H1 (cell line): ENCODE measurements at regions not wholly inside any gene's neighbourhood (a gene's known extent, or its start where the extent isn't known, plus 50 kb on each side); places are given as distances from the start of the nearest gene placed in this dataset.

ENCODE experiments used
- CTCF ChIA-PET: fragments of 300-600 bp; sonication (Branson Sonifier 250); formaldehyde crosslinking; loops from one replicate; lab custom pipeline; 2021; ENCODE audit not compliant: partially characterized antibody; lab: Charles Lee
- POLR2A ChIA-PET: fragments of 300-600 bp; sonication (Branson Sonifier 250); formaldehyde crosslinking; loops from one replicate; lab custom pipeline; 2021; ENCODE audit warnings: inconsistent platforms; ENCODE audit not compliant: partially characterized antibody; lab: Charles Lee
- DNase-seq, 2 experiments: peaks; one replicate each; pipeline versions ENCODE4 v3.0.0 to v3.0.0-alpha.2; 2010 to 2022; ENCODE audit warnings: low spot score in 2 of 2, low read depth in 1 of 2, mixed read lengths in 1 of 2
- FAIRE-seq: peaks from 2 replicates; lab custom pipeline; 2011; peaks lifted over from hg19 to GRCh38; lab: Jason Lieb, UNC
- H2AFZ ChIP-seq: 2 replicates; pipeline ENCODE4 v1.8.1; 2012; ENCODE audit warnings: low read length, inconsistent platforms
- H2AK5ac ChIP-seq: 2 replicates; pipeline ENCODE4 v1.6.1; 2013; ENCODE audit warnings: low read depth, low read length
- H2BK120ac ChIP-seq: replicated peaks from 2 replicates; pipeline ENCODE3; 2013; ENCODE audit warnings: low read depth, low read length, inconsistent platforms
- H2BK12ac ChIP-seq: 2 replicates; pipeline ENCODE4 v1.6.1; 2013; ENCODE audit warnings: low read depth, low read length
- H2BK15ac ChIP-seq: 2 replicates; pipeline ENCODE4 v1.6.1; 2013; ENCODE audit warnings: low read length
- H2BK20ac ChIP-seq: 2 replicates; pipeline ENCODE4 v1.6.1; 2013; ENCODE audit warnings: low read length
- H2BK5ac ChIP-seq: 2 replicates; pipeline ENCODE4 v1.6.1; 2013; ENCODE audit warnings: low read depth, low read length
- H3K14ac ChIP-seq: 2 replicates; pipeline ENCODE4 v1.6.1; 2013; ENCODE audit warnings: inconsistent platforms; ENCODE audit not compliant: insufficient read length
- H3K18ac ChIP-seq: 2 replicates; pipeline ENCODE4 v1.6.1; 2013; ENCODE audit warnings: low read length; ENCODE audit errors: extremely low read depth
- H3K23ac ChIP-seq: 2 replicates; pipeline ENCODE4 v1.6.1; 2013; ENCODE audit warnings: inconsistent platforms; ENCODE audit not compliant: insufficient read length
- H3K23me2 ChIP-seq: 2 replicates; pipeline ENCODE4 v1.6.1; 2013; ENCODE audit warnings: low read depth, low read length
- H3K27ac ChIP-seq: 2 replicates; pipeline ENCODE4 v1.6.1; 2011; ENCODE audit warnings: low read depth, low read length, inconsistent platforms
- H3K27me3 ChIP-seq, 4 experiments: replicated peaks in 1 of 4; 1 replicate in 1 of 4; 2 replicates in 3 of 4; pipeline versions ENCODE4 v1.6.1 to v1.8.1; 2011 to 2013; ENCODE audit warnings: low read length in 3 of 4, mild to moderate bottlenecking in 3 of 4, inconsistent platforms in 2 of 4, mixed read lengths in 2 of 4, moderate library complexity in 1 of 4; ENCODE audit not compliant: control insufficient read depth in 3 of 4, insufficient read depth in 3 of 4; ENCODE audit errors: extremely low read depth in 1 of 4
- H3K36me3 ChIP-seq, 4 experiments: 2 replicates each; pipeline versions ENCODE4 v1.6.1 to v1.8.1; 2011 to 2013; ENCODE audit warnings: mild to moderate bottlenecking in 4 of 4, low read length in 3 of 4, moderate library complexity in 2 of 4, control low read depth in 1 of 4, inconsistent platforms in 1 of 4; ENCODE audit not compliant: insufficient read depth in 4 of 4, control insufficient read depth in 2 of 4
- H3K4ac ChIP-seq: replicated peaks from 2 replicates; pipeline ENCODE3; 2013; ENCODE audit warnings: low read length, low read depth, mixed read lengths, inconsistent platforms; ENCODE audit not compliant: insufficient read length
- H3K4me1 ChIP-seq, 4 experiments: replicated peaks in 1 of 4; 1 replicate in 1 of 4; 2 replicates in 3 of 4; pipeline versions ENCODE4 v1.6.1 to v1.8.1; 2011 to 2013; ENCODE audit warnings: low read length in 3 of 4, inconsistent platforms in 2 of 4, mixed read lengths in 1 of 4; ENCODE audit not compliant: insufficient read depth in 4 of 4, control insufficient read depth in 3 of 4
- H3K4me2 ChIP-seq, 2 experiments: 2 replicates each; pipeline versions ENCODE4 v1.6.1 to v1.8.1; 2011 to 2013; ENCODE audit warnings: low read depth in 2 of 2, low read length in 2 of 2, control low read depth in 1 of 2, inconsistent platforms in 1 of 2, mild to moderate bottlenecking in 1 of 2; ENCODE audit not compliant: insufficient read depth in 1 of 2
- H3K4me3 ChIP-seq, 4 experiments: fragments of 200-600, 300-600 bp in 1 of 4; sonication (generic), shearing (Covaris generic), sonication (Bioruptor Twin) in 1 of 4; 2 replicates each; pipeline versions ENCODE4 v1.5.1 to v1.8.1; 2011 to 2016; ENCODE audit warnings: low read length in 4 of 4, low read depth in 3 of 4, control low read depth in 2 of 4, inconsistent platforms in 2 of 4, mild to moderate bottlenecking in 2 of 4, mixed read lengths in 1 of 4, moderate library complexity in 1 of 4; ENCODE audit not compliant: insufficient read depth in 2 of 4; ENCODE audit errors: extremely low read depth in 1 of 4
- H3K56ac ChIP-seq: replicated peaks from 2 replicates; pipeline ENCODE3; 2013; ENCODE audit warnings: low read depth, mild to moderate bottlenecking, mixed read lengths, low read length, inconsistent platforms; ENCODE audit not compliant: insufficient read length
- H3K79me1 ChIP-seq: 2 replicates; pipeline ENCODE4 v1.6.1; 2013; ENCODE audit warnings: low read depth, low read length, control low read depth
- H3K79me2 ChIP-seq, 2 experiments: 2 replicates each; pipeline versions ENCODE4 v1.6.1 to v1.8.1; 2012 to 2013; ENCODE audit warnings: low read length in 2 of 2, mild to moderate bottlenecking in 2 of 2, inconsistent platforms in 1 of 2; ENCODE audit not compliant: insufficient read depth in 2 of 2, control insufficient read depth in 1 of 2
- H3K9ac ChIP-seq, 4 experiments: replicated peaks in 1 of 4; 1 replicate in 1 of 4; 2 replicates in 3 of 4; pipeline versions ENCODE4 v1.6.1 to v1.8.1; 2011 to 2013; ENCODE audit warnings: low read depth in 3 of 4, low read length in 3 of 4, control low read depth in 2 of 4, mild to moderate bottlenecking in 2 of 4, moderate library complexity in 2 of 4, inconsistent platforms in 1 of 4; ENCODE audit errors: extremely low read depth in 1 of 4
- H3K9me3 ChIP-seq, 2 experiments: 2 replicates each; pipeline versions ENCODE4 v1.6.1 to v1.8.1; 2012 to 2013; ENCODE audit warnings: mild to moderate bottlenecking in 2 of 2, moderate library complexity in 2 of 2, control low read depth in 1 of 2, inconsistent platforms in 1 of 2, low read depth in 1 of 2, low read length in 1 of 2, mixed read lengths in 1 of 2; ENCODE audit not compliant: insufficient read depth in 2 of 2
- H4K20me1 ChIP-seq, 2 experiments: replicated peaks in 1 of 2; 2 replicates each; pipeline versions ENCODE3 to v1.8.1; 2011 to 2013; ENCODE audit warnings: inconsistent platforms in 2 of 2, low read length in 2 of 2, mild to moderate bottlenecking in 1 of 2; ENCODE audit not compliant: insufficient read depth in 2 of 2, control insufficient read depth in 1 of 2
- H4K5ac ChIP-seq: 2 replicates; pipeline ENCODE4 v1.6.1; 2013; ENCODE audit warnings: low read length, low read depth, mixed read lengths, inconsistent platforms; ENCODE audit not compliant: insufficient read length
- H4K8ac ChIP-seq: 2 replicates; pipeline ENCODE4 v1.8.0; 2013; ENCODE audit warnings: mild to moderate bottlenecking, moderate library complexity, low read length, inconsistent platforms; ENCODE audit not compliant: insufficient read depth; ENCODE audit errors: extremely low read depth
- H4K91ac ChIP-seq: replicated peaks from 2 replicates; pipeline ENCODE3; 2013; ENCODE audit warnings: low read length, mixed read lengths, inconsistent platforms; ENCODE audit not compliant: insufficient read length
- MAFK ChIP-seq: IDR thresholded peaks from 2 replicates; pipeline ENCODE4 v1.6.1; 2012; ENCODE audit warnings: low read depth, mild to moderate bottlenecking, improper control_type of control experiment, low read length
- WGBS, 2 experiments: shearing (Covaris generic) in 1 of 2; methylation state at CpG; one replicate each; pipeline versions ENCODE4 v1.1.6 to v1.1.7; 2013 to 2015; ENCODE audit warnings: low lambda C conversion rate in 2 of 2, mixed read lengths in 2 of 2, inconsistent platforms in 1 of 2, low coverage in 1 of 2, missing lambda C conversion rate in 1 of 2; ENCODE audit not compliant: insufficient replicate concordance in 2 of 2, insufficient coverage in 1 of 2, insufficient read length in 1 of 2; ENCODE audit errors: extremely low coverage in 1 of 2, missing lambda C conversion rate in 1 of 2; 5-methylcytosine and 5-hydroxymethylcytosine counted together
- TF ChIP-seq, protein P1 (sequence below): IDR thresholded peaks from 2 replicates; pipeline ENCODE4 v1.6.1; 2012; ENCODE audit warnings: inconsistent platforms

DNA sequence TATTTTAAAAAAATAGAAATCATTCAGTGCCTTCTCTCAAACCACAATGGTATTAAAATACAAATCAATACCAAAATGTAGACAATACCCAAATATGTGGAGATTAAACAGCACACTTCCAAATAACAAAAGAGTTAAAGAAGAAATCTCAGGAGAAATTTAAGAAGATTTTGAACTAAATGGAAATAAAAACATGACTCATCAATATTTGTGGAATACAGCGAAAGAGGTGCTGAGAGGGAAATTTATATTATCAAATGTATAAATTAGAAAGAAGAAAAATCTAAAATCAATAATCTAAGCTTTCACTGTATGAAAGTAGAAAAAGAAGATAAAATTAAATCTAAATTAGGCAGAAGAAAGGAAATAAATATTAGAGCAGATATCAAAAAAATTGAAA, 233.1 kb downstream of the RPIA start:
- Histone ChIP-seq H3K4me1 (no peaks in the 10 kb centered on the region), H2BK5ac (no peak overlapping the region), H3K79me1 (no peaks in the 10 kb centered on the region), H3K9ac (no peak overlapping the region), H3K79me2 (no peaks in the 10 kb centered on the region), H3K4me2 (no peak overlapping the region), H3K9me3 (peaks cover 2 to 12% of the 10 kb centered on the region in 2 experiments; a peak in 1 of 4 replicates), H3K36me3 (no peaks in the 10 kb centered on the region), H4K8ac (no peak overlapping the region), H3K56ac (no peak overlapping the region), H2BK12ac (no peak overlapping the region), H4K20me1 (no peaks in the 10 kb centered on the region), H3K23ac (no peak overlapping the region), H2AFZ (no peak overlapping the region), H3K14ac (no peak overlapping the region), H2AK5ac (no peak overlapping the region), H3K27me3 (no peaks in the 10 kb centered on the region; a peak in 1 of 7 replicates), H3K18ac (no peak overlapping the region), H3K4ac (no peak overlapping the region), H3K23me2 (no peaks in the 10 kb centered on the region), H2BK120ac (no peak overlapping the region), H2BK20ac (no peak overlapping the region), H2BK15ac (no peak overlapping the region), H3K4me3 (no peak overlapping the region), H3K27ac (no peak overlapping the region), H4K5ac (no peak overlapping the region), H4K91ac (no peak overlapping the region)
- ChIA-PET CTCF (no interaction called here), POLR2A (no interaction called here)
- 96% methylated on average over 1 of the region's 1 CpG; no CpG with 5 or more reads in 1 of the 2 experiments for whole genome bisulfite sequencing, 2 experiments
- DNase-seq (no peak), FAIRE-seq (no peak)
- TF ChIP-seq MAFK, result peak; percentile 45; the same call in 1 of the 2 replicates
- TF ChIP-seq, protein P1, sequence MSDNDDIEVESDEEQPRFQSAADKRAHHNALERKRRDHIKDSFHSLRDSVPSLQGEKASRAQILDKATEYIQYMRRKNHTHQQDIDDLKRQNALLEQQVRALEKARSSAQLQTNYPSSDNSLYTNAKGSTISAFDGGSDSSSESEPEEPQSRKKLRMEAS, result no peak
